ENCODE measurements at regions not wholly inside any gene's neighbourhood (a gene's known extent, or its start where the extent isn't known, plus 50 kb on each side); places are given as distances from the start of the nearest gene placed in this dataset.

GRCh38 chr9:105059252-105059651, 131.3 kb upstream of the ABCA1 start:
- Histone ChIP-seq H3K36me3 (ENCODE audit: insufficient read depth) (no peaks in the 10 kb centered on the region), H3K27ac (ENCODE audit: low read depth) (no peak overlapping the region), H4K20me1 (replicated peaks; ENCODE audit: insufficient read depth) (no peaks in the 10 kb centered on the region), H3K79me2 (replicated peaks; ENCODE audit: insufficient read depth) (no peaks in the 10 kb centered on the region), H2AFZ (no peak overlapping the region), H3K4me2 (no peak overlapping the region), H3K4me3 (no peak overlapping the region), H3K9me2 (ENCODE audit: insufficient read depth) (no peaks in the 10 kb centered on the region), H3K27me3 (ENCODE audit: insufficient read depth) (no peaks in the 10 kb centered on the region), H3K4me1 (ENCODE audit: insufficient read depth) (no peaks in the 10 kb centered on the region), H3F3A (replicated peaks; ENCODE audit: low read depth) (no peaks in the 10 kb centered on the region)
- H3K4me3 Mint-ChIP-seq = no peak overlapping the region
- H3K27ac Mint-ChIP-seq = no peak overlapping the region
- DNase-seq (ENCODE audit: low spot score) = no peak
- ATAC-seq = no peak
- peaks cover 3% of the 10 kb centered on the region for H3K27me3 Mint-ChIP-seq (ENCODE audit: insufficient read depth, low read depth, poor library complexity)
- H3K36me3 Mint-ChIP-seq (ENCODE audit: low read depth) = no peaks in the 10 kb centered on the region
- no peak for TF ChIP-seq NANOG (IDR thresholded peaks at IDR 0.05; ENCODE audit: borderline replicate concordance)
- no peak for TF ChIP-seq EZH2 (IDR thresholded peaks at IDR 0.05; ENCODE audit: low read depth, unreplicated experiment)
- no peak for TF ChIP-seq ZNF331 (CRISPR knock-in tag; IDR thresholded peaks at IDR 0.05; ENCODE audit: low read depth)
- TF ChIP-seq REST (IDR thresholded peaks at IDR 0.05; ENCODE audit: unreplicated experiment) = no peak
- no peak for TF ChIP-seq CTCF (conservative IDR thresholded peaks at IDR 0.05; ENCODE audit: low read depth in 2 of 2)
- no peak for TF ChIP-seq JUNB (IDR thresholded peaks at IDR 0.05; ENCODE audit: unreplicated experiment)
- TF ChIP-seq STAT1 (IDR thresholded peaks at IDR 0.05; ENCODE audit: unreplicated experiment) = no peak
- no peak for TF ChIP-seq ZNF462 (CRISPR knock-in tag; IDR thresholded peaks at IDR 0.05)
- TF ChIP-seq ETS1 (IDR thresholded peaks at IDR 0.05) = no peak
- no peak for TF ChIP-seq CREB1 (CRISPR knock-in tag; IDR thresholded peaks at IDR 0.05; ENCODE audit: low read depth)
- no peak for TF ChIP-seq POLR2AphosphoS5 (IDR thresholded peaks at IDR 0.05; ENCODE audit: low read depth)
- no peak for TF ChIP-seq ZNF114 (CRISPR knock-in tag; IDR thresholded peaks at IDR 0.05)
- no peak for TF ChIP-seq EZH2phosphoT487 (IDR thresholded peaks at IDR 0.05; ENCODE audit: unreplicated experiment)
- H3K4me1 Mint-ChIP-seq = peaks cover 15% of the 10 kb centered on the region
- peaks cover 3% of the 10 kb centered on the region; the same call in 2 of the 3 replicates for H3K9me3 Mint-ChIP-seq
